ENCODE measurements at regions not wholly inside any gene's neighbourhood (a gene's known extent, or its start where the extent isn't known, plus 50 kb on each side); places are given as distances from the start of the nearest gene placed in this dataset.

DNA sequence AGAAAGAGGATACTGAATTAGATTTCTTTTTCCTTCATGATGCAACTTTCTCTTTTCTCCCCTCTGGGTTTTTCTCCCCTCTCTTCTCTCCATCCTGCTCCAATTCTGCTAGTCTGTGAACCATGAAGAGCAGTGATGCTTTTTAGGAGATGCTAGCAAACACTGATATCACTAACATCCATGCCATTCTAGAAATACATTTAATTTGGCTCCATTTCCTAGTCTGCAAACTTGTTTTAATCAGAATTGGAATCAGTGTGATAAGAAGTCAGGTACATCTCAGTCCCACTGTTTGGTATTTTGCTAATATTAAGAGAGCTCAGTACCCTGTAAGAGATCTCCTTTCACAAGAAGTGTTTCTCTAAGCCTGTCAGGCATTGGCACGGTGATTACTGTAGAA, 437.1 kb downstream of the RWDD3 start:
- H3K4me3 ChIP-seq (ENCODE audit: low read depth, low read length): no peak overlapping the region
- DNase-seq (ENCODE audit: low read depth): no peak
- TF ChIP-seq, protein P1, sequence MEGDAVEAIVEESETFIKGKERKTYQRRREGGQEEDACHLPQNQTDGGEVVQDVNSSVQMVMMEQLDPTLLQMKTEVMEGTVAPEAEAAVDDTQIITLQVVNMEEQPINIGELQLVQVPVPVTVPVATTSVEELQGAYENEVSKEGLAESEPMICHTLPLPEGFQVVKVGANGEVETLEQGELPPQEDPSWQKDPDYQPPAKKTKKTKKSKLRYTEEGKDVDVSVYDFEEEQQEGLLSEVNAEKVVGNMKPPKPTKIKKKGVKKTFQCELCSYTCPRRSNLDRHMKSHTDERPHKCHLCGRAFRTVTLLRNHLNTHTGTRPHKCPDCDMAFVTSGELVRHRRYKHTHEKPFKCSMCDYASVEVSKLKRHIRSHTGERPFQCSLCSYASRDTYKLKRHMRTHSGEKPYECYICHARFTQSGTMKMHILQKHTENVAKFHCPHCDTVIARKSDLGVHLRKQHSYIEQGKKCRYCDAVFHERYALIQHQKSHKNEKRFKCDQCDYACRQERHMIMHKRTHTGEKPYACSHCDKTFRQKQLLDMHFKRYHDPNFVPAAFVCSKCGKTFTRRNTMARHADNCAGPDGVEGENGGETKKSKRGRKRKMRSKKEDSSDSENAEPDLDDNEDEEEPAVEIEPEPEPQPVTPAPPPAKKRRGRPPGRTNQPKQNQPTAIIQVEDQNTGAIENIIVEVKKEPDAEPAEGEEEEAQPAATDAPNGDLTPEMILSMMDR (IDR thresholded peaks at IDR 0.05; ENCODE audit: insufficient read depth, low read depth, low read length): no peak

DNA sequence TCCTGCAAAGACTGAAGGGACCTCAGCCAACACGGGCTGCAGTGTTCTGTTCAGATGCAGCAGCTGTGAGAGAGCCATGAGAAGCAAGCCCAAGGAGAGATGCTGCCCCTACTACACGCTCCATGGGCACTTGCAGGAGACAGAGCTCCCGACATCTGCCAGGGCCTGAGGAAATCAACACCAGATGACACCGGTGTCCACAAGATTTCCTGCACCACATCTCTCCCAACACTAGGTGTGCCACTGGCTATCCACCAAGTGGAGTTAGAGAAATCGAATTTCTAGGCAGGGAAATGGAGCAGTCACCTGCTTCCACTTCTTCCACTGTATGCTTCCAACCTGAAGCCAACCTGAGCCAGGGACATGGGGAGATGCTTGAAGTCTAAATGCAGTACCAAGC, 445.3 kb downstream of the RWDD3 start:
- no peak for DNase-seq (ENCODE audit: low read depth)
- TF ChIP-seq, protein P1 (IDR thresholded peaks at IDR 0.05; ENCODE audit: insufficient read depth, low read depth, low read length): no peak
- H3K4me3 ChIP-seq (ENCODE audit: low read depth, low read length): no peak overlapping the region

DNA sequence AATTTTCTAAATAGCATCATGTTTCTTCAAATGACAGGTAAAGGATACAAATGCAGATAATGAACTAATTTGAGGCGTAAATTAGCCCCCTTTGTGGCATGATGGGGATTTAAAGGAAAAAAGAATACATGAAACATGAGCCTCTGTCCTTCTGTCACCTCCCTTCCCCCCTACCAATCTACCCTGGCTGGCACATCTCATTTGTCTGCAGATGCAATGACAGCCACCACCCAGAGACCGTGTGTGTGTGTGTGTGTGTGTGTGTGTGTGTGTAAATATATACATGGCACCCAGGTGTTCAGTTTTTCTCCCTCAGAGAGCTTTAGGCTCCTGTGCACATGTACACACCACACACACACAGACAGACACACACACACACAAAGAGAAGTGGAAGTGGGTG, 451.1 kb downstream of the RWDD3 start:
- no peak for DNase-seq (ENCODE audit: low read depth)
- TF ChIP-seq, protein P1 (IDR thresholded peaks at IDR 0.05; ENCODE audit: insufficient read depth, low read depth, low read length): no peak
- no peak overlapping the region for H3K4me3 ChIP-seq (ENCODE audit: low read depth, low read length)

DNA sequence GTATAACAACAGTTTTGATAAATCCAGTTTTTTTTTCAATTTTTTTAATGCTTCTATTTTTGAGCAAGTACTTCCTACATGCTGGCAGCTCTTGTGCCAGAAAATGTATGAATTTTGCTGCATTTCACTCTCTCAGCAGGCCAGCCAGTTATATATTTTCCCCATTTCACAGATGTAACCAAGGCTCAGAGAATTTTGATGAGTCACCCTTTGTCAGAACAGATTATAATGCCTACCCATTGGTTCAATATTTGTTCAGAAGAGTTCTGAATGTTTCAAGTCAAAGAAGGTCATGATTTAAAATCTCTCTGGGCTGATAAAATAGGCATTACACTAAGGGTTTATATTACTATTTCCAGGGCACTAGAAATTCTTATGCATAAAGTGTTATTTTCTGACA, 452.2 kb downstream of the RWDD3 start:
- no peak overlapping the region for H3K4me3 ChIP-seq (ENCODE audit: low read depth, low read length)
- TF ChIP-seq, protein P1 (IDR thresholded peaks at IDR 0.05; ENCODE audit: insufficient read depth, low read depth, low read length): no peak
- no peak for DNase-seq (ENCODE audit: low read depth)

DNA sequence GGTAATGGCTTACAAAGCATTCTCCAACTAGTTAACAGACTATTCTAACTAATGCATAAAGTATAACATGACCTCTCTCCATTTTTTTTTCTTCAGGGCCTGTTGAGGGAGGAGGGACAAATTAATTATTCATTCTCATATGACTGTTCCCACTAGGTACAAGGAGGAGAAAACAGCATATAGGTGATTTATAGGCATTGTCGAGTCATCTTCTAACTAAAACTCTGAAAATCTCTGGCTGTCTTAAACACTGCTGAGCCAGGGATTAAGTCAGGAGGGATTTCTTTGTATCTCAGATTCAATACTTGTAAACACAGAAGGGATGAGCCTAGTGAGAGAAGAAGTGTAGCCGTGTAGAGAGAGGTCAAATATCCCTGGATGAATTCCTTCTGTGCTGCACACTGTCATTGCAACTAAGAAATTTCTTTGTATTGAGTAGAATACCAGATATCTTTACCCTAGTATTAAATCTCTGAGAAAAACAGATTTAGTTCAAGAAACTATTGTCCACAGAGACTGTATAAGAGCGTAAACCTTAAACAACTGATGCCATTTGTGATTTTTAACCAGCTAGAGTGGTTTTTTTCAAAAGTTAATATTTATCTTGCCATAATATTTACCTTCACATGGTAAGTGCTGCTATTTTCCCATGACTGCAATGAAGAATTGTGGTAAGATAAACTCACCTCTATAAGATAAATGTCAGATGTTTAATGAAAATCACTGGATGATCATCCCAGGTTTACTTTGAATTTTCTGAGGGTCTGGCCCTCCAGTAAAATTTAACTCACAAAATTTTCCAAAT, 465.3 kb downstream of the RWDD3 start:
- no peak overlapping the region for H3K4me3 ChIP-seq (ENCODE audit: low read depth, low read length)
- no peak for DNase-seq (ENCODE audit: low read depth)
- TF ChIP-seq, protein P1 (IDR thresholded peaks at IDR 0.05; ENCODE audit: insufficient read depth, low read depth, low read length): no peak

DNA sequence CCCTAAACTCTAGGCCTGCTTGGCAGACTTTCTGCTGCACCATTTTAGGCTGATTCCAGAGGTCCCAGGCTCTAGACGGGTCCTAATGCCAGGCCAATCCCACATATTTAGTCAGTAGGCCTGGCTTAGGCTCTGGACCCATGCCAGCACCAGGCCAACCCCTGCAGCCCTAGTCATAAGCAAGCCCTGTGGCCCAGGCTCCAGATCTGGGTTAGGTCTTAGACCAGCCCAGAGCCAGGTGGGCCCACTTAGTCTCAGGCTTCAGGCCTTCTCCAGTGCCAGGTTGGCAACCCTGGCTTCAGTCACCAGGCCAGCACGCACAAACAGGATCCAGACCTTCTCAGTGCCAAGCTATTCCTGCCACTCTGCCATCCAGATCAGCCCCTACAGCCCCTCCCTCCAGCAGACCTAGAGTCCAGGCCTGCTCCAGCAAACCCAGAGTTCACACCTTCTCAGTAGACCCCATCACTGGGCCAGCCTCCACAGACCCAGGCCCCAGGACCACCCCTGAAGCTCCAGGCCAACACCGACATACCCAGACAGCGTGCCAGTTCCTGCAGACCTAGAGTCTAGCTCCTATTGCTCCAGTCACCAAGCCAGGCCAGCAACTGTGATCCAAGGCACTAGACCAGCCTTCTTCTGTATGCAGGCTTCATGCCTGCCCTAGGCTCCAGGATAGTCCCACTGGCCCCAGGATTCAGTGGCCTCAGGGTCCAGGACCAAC, 467.6 kb downstream of the RWDD3 start:
- DNase-seq (ENCODE audit: low read depth): no peak
- no peak overlapping the region for H3K4me3 ChIP-seq (ENCODE audit: low read depth, low read length)
- TF ChIP-seq, protein P1 (IDR thresholded peaks at IDR 0.05; ENCODE audit: insufficient read depth, low read depth, low read length): no peak
